ENCODE measurements at regions not wholly inside any gene's neighbourhood (a gene's known extent, or its start where the extent isn't known, plus 50 kb on each side); places are given as distances from the start of the nearest gene placed in this dataset.

DNA sequence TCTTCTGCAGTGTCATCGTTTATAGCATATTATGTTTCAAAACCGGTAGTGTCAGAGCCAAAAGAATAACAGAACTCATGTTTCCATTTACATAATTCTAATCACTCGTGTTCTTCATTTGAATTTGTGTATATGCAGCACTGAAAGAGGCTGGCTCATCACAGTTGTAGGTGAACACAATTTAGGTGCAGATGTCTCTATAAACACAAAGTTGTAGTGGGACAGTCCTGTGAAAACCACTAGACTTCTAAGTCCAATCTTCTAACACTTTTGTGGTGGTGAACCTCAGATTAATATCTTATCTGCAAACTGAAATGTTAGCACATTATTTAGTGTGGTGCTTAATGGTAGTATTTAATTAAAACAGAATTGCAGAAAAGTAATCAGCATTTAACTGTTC lies 872.4 kb downstream of the C4orf33 start (continued):
- TF ChIP-seq, protein P1, sequence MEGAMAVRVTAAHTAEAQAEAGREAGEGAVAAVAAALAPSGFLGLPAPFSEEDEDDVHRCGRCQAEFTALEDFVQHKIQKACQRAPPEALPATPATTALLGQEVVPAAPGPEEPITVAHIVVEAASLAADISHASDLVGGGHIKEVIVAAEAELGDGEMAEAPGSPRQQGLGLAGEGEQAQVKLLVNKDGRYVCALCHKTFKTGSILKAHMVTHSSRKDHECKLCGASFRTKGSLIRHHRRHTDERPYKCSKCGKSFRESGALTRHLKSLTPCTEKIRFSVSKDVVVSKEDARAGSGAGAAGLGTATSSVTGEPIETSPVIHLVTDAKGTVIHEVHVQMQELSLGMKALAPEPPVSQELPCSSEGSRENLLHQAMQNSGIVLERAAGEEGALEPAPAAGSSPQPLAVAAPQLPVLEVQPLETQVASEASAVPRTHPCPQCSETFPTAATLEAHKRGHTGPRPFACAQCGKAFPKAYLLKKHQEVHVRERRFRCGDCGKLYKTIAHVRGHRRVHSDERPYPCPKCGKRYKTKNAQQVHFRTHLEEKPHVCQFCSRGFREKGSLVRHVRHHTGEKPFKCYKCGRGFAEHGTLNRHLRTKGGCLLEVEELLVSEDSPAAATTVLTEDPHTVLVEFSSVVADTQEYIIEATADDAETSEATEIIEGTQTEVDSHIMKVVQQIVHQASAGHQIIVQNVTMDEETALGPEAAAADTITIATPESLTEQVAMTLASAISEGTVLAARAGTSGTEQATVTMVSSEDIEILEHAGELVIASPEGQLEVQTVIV (IDR thresholded peaks at IDR 0.05; ENCODE audit: borderline replicate concordance, partially characterized antibody) = no peak

DNA sequence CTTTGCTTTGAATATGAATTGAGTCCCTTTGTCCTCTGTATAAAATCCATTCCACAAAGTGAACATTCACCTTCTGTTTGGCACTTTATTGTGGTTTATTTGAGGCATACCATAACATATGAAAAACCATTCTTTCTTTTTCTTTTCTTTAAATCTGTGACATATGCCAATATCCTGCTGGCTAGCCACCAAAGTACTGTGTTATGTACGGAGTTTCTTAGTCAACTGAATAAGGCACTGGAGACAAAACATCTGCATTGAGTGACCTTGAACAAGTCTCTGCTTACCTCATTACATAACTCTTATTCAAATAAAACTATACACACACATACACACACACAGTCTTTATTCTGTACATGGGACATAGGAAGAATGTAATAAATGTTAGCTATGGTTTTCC lies 872.8 kb downstream of the C4orf33 start:
- RAD21 ChIA-PET (ENCODE audit: unreplicated experiment) = no interaction called here
- SMC1A ChIA-PET (ENCODE audit: uncharacterized antibody, unreplicated experiment) = no interaction called here
- intact Hi-C loops (cut with micrococcal nuclease; ENCODE audit: unreplicated experiment) = no loop called here
- H3K4me3 ChIP-seq = no peak overlapping the region
- no peaks in the 10 kb centered on the region for H3K79me2 ChIP-seq (ENCODE audit: control insufficient read depth, insufficient read depth, low read length)
- H3K27me3 ChIP-seq (replicated peaks in 1 of 2; ENCODE audit: control insufficient read depth in 2 of 2, insufficient read depth in 2 of 2, low read length in 1 of 2) = no peaks in the 10 kb centered on the region
- CTCF ChIA-PET = no interaction called here
- no peak overlapping the region for H3K27ac ChIP-seq (ENCODE audit: control insufficient read depth, insufficient read depth)
- no TSS peak for BruUV-seq (replicated peaks)
- in situ Hi-C loops (cut with MboI) = no loop called here
- H2AFZ ChIP-seq (ENCODE audit: control insufficient read depth, low read depth, low read length) = no peak overlapping the region
- no peak overlapping the region for H3K4me2 ChIP-seq (ENCODE audit: control insufficient read depth, insufficient read depth)
- WGBS (ENCODE audit: insufficient coverage, insufficient replicate concordance, low lambda C conversion rate, missing lambda C conversion rate) = 0% methylated on average over 1 of the region's 1 CpG
- ATAC-seq = no peak
- TF ChIP-seq, protein P2, sequence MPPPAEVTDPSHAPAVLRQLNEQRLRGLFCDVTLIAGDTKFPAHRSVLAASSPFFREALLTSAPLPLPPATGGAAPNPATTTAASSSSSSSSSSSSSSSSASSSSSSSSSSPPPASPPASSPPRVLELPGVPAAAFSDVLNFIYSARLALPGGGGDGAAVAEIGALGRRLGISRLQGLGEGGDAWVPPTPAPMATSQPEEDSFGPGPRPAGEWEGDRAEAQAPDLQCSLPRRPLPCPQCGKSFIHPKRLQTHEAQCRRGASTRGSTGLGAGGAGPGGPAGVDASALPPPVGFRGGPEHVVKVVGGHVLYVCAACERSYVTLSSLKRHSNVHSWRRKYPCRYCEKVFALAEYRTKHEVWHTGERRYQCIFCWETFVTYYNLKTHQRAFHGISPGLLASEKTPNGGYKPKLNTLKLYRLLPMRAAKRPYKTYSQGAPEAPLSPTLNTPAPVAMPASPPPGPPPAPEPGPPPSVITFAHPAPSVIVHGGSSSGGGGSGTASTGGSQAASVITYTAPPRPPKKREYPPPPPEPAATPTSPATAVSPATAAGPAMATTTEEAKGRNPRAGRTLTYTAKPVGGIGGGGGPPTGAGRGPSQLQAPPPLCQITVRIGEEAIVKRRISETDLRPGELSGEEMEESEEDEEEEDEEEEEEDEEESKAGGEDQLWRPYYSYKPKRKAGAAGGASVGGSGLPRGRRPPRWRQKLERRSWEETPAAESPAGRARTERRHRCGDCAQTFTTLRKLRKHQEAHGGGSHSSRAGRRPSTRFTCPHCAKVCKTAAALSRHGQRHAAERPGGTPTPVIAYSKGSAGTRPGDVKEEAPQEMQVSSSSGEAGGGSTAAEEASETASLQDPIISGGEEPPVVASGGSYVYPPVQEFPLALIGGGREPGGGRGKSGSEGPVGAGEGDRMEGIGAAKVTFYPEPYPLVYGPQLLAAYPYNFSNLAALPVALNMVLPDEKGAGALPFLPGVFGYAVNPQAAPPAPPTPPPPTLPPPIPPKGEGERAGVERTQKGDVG (CRISPR knock-in tag; IDR thresholded peaks at IDR 0.05) = no peak
- TF ChIP-seq KAT2A (conservative IDR thresholded peaks at IDR 0.05; ENCODE audit: control insufficient read depth, low read depth, low read length) (no peak), RAD51 (IDR thresholded peaks at IDR 0.05) (no peak), WRNIP1 (IDR thresholded peaks at IDR 0.05; ENCODE audit: borderline replicate concordance, low read depth, low read length) (no peak), NRF1 (conservative IDR thresholded peaks at IDR 0.05; ENCODE audit: low read depth, low read length) (no peak), CREM (IDR thresholded peaks at IDR 0.05; ENCODE audit: low read depth) (no peak), CEBPB (IDR thresholded peaks at IDR 0.05; ENCODE audit: borderline replicate concordance in 1 of 2, low read depth in 2 of 2, low read length in 2 of 2) (no peak)
- TF ChIP-seq, protein P3, sequence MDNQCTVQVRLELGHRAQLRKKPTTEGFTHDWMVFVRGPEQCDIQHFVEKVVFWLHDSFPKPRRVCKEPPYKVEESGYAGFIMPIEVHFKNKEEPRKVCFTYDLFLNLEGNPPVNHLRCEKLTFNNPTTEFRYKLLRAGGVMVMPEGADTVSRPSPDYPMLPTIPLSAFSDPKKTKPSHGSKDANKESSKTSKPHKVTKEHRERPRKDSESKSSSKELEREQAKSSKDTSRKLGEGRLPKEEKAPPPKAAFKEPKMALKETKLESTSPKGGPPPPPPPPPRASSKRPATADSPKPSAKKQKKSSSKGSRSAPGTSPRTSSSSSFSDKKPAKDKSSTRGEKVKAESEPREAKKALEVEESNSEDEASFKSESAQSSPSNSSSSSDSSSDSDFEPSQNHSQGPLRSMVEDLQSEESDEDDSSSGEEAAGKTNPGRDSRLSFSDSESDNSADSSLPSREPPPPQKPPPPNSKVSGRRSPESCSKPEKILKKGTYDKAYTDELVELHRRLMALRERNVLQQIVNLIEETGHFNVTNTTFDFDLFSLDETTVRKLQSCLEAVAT (IDR thresholded peaks at IDR 0.05) = no peak
- no peak overlapping the region for H3K9ac ChIP-seq (ENCODE audit: control insufficient read depth, insufficient read depth, low read length)
- no peaks in the 10 kb centered on the region for H3K4me1 ChIP-seq (ENCODE audit: control insufficient read depth, insufficient read depth, low read length)
- POLR2A ChIA-PET = no interaction called here
- no peaks in the 10 kb centered on the region for H4K20me1 ChIP-seq (ENCODE audit: control insufficient read depth, insufficient read depth)
- H3K9me3 ChIP-seq (replicated peaks; ENCODE audit: control insufficient read depth, insufficient read depth, low read length) = no peaks in the 10 kb centered on the region
- DNase-seq (ENCODE audit: low read depth, low spot score) = no peak
- no peak for FAIRE-seq
- H3K36me3 ChIP-seq (ENCODE audit: control insufficient read depth in 2 of 2, insufficient read depth in 2 of 2, low read length in 1 of 2) = no peaks in the 10 kb centered on the region

Data from GM12878 (cell line).